Dermis microvascular lymphatic vessel endothelial cell (primary cell): ENCODE measurements at regions not wholly inside any gene's neighbourhood (a gene's known extent, or its start where the extent isn't known, plus 50 kb on each side); places are given as distances from the start of the nearest gene placed in this dataset.

ENCODE experiments used
- DNase-seq, 2 donors: peaks; one replicate each; pipeline versions ENCODE4 v3.0.0 to v3.0.0-alpha.2; 2010; ENCODE audit warnings: low read depth in 2 of 2

DNA sequence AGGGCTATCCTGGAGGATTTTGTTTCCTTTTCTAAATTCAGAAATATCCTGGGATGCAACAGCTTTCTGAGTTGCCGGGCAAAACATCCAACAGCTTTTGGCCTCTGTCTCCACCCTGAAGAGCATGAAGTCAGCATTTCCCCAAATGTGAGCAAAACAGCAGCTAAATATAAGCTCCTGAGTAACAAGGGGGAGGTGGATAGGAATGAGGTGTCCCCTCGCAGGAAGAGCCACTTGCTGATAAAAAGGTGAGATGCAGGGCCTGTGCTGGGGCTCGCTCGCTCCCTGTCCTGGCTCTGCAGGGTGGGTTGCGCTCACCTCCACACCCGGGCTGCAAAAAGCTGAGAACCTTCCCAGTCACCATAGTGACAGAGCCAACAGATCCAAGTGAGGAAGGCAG lies 264.3 kb downstream of the ZEB1 start:
- DNase-seq, result no peak

DNA sequence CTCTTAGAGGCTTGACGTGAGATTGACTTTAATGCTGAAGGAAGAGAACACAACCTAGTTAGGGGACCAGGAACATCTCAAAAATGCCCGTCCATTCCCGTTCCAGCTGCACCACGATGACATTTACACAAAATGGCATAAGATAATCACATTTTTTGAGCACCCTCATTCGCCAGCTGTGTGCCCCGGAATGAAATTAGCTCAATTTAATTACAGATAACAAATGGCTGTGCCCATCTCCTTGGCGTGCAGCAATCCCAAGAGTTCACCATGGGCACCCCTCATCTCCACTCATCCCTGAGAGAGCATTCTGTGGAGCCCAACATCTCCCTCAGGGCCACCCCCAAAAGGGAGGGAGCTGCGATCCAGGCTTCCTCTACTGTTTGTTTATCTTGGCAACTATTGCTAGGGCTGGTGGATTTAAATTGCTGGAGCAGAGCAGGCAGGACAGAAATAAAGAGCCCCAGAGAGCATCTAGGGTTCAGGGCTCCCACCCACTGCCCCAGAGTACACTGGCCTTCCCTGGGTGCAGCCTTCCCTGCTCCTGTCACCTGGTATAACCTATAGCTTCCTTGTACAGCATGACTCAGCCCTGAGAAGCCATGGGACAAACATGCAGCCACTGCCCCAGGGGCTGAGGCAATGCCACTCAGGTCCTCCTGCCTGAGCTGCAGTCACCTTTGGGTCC lies 263.5 kb downstream of the ZEB1 start:
- DNase-seq, result peak; percentile 7 to 22

DNA sequence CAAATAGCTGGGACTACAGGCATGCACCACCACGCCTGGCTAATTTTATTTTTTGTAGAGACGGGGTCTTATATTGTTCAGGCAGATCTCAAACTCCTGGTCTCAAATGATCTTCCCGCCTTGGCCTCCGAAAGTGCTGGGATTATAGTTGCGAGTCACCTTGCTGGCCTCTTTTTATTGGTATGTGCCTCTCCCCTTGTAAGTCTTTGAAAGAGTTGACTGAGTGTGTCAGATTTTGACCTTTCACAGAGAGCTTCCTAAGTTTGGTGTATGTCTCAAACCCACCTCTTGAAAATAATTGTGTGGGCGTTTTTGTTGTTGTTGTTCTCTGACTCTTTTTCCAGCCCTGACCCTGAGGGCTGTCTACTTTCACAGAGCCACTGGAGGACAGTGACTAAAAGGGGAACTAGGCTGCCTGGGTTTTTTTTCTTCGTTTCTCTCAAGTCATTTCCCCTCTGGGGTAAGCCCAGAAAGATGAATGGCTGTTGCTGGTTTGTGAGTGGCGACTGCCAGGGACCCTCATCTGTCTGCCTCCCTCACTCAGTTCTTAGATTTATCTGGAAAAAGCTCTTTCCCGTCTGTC lies 262.8 kb downstream of the ZEB1 start:
- DNase-seq, result no peak

DNA sequence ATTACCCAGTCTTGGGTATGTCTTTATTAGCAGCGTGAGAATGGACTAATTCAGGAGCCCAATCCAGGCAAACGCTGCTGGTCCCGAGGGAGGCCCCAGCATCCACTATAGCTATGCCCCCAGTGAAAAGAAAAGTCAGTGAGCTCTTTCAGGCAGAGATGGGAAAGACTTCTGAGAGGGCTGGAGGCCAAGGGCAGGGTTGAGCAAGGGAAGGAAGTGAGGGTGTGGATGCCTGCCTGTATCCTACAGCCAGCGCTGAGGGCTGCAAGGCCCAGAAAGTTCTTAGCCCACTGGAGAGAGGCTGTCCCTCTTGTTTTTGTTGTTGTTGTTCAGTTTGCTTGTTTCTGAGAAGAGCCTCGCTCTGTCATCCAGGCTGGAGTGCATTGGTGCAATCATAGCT lies 261.6 kb downstream of the ZEB1 start:
- no peak for DNase-seq
